GM18519 (cell line): ENCODE measurements at regions not wholly inside any gene's neighbourhood (a gene's known extent, or its start where the extent isn't known, plus 50 kb on each side); places are given as distances from the start of the nearest gene placed in this dataset.
"Not testable (repeated sequence)": the region's sequence is repeated elsewhere in the genome, so short reads cannot be mapped to it uniquely, and the experiment has no call there.

ENCODE experiments used
- ATAC-seq: cut with Tn5 transposase; IDR thresholded peaks from one replicate; pipeline ENCODE4 v1.9.1; 2021; ENCODE audit warnings: mild to moderate bottlenecking, moderate library complexity; ENCODE audit not compliant: unreplicated experiment, low FRiP score

- ATAC-seq, result no peak
Observed at GRCh38 chr6:4344317-4344899, 209.0 kb upstream of the ECI2 start.

DNA sequence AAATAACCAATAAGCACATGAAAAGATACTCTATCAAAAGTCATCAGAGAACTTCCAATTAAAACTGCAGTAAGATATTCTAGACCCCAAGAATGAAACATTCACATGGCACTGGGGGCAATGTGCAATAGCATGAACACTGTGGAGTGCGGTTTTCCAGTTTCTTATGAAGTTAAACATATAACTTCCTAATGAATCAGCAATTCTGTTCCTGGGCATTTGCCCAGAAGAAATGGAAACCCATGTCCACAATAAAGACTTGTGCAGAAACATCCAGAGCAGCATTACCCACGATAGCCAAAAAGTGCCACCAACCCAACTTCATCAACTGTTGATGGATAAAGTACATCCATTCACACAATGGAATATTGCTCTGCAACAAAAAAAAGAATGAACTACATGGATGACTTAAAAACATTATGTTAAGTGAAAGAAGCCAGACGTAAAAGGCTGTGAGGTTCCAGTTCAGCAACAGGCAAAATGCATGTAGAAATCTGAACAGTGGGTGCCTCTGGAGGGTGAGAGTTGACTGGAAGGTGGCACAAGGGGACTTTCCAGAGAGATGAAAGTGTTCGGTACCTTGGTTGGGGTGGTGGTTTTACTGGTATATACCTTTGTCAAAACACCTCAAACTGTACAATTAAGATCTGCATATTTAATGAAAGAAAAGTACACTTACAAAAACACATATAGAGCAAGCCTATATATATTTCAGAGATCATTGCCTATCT, 207.2 kb upstream of the ECI2 start:
- no peak for ATAC-seq

- ATAC-seq, result no peak
Observed at GRCh38 chr6:4341078-4341797, 205.9 kb upstream of the ECI2 start.

GRCh38 chr6:4340544-4340943, 205.2 kb upstream of the ECI2 start:
- no peak for ATAC-seq

DNA sequence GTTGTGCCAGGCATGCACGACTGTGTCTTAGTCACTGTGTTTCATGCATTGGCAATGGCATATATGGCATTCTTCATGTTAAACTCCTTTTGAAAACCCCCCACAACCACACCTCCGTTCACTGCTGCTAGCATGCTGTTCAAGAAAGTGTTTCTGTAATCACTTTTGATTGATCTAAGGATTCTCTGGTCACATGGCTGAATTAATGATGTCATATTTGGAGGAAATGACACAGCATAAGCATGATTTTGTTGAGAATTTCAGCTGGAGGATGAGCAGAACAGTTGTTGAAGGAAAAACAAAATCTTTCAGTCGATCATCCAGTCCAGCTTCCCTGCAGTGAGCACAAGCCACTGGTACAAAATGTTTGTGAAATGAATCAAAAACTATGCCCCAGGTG, 203.5 kb upstream of the ECI2 start:
- ATAC-seq, result no peak

- no peak for ATAC-seq
Observed at GRCh38 chr6:4336778-4337442, 201.5 kb upstream of the ECI2 start.

GRCh38 chr6:4336084-4336483, 200.7 kb upstream of the ECI2 start:
- ATAC-seq, result no peak

DNA sequence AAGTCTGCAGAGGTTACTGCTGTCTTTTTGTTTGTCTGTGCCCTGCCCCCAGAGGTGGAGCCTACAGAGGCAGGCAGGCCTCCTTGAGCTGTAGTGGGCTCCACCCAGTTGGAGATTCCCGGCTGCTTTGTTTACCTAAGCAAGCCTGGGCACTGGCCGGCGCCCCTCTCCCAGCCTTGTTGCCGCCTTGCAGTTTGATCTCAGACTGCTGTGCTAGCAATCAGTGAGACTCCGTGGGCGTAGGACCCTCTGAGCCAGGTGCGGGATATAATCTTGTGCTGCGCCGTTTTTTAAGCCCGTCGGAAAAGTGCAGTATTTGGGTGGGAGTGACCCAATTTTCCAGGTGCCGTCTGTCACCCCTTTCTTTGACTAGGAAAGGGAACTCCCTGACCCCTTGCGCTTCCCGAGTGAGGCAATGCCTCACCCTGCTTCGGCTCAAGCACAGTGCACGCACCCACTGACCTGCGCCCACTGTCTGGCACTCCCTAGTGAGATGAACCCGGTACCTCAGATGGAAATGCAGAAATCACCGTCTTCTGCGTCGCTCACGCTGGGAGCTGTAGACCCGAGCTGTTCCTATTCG, 198.9 kb upstream of the ECI2 start:
- ATAC-seq, result not testable (repeated sequence)

GRCh38 chr6:4327841-4328240, 192.5 kb upstream of the ECI2 start:
- no peak for ATAC-seq

GRCh38 chr6:4324746-4325145, 189.4 kb upstream of the ECI2 start:
- no peak for ATAC-seq

- no peak for ATAC-seq
Observed at GRCh38 chr6:4323322-4323721, 187.9 kb upstream of the ECI2 start.

GRCh38 chr6:4322846-4323309, 187.5 kb upstream of the ECI2 start:
- no peak for ATAC-seq

- no peak for ATAC-seq
Observed at GRCh38 chr6:4322134-4322845, 186.9 kb upstream of the ECI2 start.

DNA sequence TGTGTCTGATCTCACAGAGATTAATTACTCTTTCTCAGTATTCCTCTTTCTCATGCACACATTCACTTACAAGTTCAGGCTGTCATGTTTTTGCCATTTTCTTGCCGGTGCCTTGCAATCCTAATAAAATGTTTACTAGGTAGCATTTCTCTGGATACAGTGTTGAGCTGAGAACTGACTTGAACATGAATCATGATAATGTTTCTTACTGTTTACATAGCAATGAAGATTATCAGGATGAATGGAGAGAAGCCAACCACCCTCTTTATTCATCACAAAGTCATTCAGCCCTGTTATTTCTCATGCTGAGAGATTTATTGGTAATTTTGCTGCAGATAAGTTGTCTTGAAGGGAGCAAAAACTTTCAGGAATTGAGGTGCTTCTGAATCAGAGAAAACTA, 185.5 kb upstream of the ECI2 start:
- no peak for ATAC-seq

DNA sequence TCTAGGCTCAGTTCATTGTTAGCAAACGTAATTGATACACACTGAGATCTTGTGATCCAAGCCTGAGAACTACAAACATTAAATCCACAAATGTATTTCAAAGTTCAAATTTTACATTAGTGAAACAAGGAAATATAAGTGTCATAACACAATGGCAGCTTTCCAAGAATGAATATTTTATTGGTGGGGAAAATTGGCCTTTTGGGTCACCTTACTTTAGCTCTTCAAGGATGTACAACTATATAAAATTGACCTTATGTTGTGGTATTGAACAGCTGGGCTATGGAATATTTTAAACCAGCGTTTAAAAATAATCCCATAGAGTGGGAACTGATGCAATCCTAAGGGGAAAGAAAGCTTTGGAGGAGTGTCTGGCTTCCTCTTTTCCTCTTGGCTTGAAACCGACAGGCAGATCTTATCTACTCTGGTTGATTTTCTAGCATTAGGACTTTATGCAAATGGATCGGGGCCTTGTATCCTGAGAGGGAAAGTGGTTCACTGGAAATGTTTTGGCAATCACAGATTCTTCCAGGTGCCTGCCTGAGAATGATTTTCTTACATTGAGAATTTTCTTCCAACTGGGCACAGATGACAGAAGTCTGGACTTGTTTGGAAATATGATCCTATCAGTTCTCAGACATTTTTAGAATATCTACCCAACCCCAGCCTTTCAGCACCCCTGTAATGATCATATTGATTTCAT, 184.8 kb upstream of the ECI2 start:
- ATAC-seq, result no peak

DNA sequence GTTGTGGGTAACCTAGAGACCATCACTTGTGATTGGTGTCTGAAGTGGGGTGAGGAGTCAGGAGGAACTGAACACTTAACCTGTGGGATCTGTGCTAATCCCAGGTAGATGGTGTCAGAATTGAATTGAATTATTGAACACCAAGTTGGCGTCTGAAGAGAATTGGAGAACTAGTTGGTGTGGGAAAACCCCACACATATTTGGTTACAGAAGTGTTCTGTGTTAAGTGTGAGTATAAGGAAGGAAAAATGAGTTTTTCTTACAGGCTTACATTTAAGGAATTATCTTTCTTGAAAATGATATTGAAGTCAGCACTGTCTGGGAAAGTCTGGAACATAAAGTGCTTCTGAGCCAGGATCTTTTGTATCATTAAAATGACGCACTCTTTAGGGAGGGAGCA, 182.9 kb upstream of the ECI2 start:
- no peak for ATAC-seq

DNA sequence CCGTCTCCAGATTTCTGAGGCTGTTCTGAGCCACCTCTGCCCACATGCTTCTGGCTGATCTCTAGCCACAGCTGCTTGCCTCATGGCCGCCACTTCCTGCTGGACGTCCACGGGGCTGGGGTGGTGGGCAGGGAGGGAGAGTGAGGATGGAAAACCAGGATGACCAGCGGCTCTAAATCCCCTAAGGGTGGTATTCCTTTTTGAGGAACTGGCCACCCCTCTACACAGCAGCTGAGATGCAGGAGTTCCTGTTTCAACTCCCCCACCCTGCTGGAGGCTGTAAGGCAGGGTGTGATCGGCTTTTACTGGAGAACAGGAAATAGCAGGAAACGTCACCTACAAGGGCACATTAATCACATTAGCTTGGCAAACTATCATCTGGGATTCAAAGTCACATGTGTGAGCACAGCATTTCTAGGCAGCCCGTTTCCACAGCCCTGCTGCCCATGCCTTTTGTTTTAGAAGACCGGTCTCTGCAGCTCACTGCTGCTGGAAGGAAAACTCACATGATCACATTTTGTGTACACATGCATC, 181.6 kb upstream of the ECI2 start:
- ATAC-seq, result no peak

DNA sequence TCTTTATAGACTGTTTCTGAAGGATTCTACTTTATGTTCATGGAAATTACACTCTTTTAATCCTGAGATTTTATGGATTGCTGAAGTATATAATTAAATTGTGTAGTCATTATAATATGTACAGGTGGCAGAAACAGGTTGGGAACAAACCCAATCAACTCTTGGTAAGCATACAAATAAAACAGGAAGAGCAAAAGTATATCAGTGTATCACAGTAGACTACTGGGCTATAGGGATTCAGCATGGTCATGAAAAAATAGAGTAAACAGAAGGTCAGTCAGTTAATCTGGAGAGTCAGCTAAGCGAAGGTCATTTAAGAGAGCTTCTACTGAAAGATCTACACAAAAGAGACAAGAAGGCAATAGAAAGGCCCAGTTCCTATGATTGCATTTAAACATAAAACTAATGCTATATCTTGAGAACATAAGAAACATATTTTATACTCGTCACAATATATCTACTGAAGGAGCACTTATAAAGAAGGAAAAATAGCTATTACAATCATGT, 178.9 kb upstream of the ECI2 start:
- ATAC-seq, result no peak

DNA sequence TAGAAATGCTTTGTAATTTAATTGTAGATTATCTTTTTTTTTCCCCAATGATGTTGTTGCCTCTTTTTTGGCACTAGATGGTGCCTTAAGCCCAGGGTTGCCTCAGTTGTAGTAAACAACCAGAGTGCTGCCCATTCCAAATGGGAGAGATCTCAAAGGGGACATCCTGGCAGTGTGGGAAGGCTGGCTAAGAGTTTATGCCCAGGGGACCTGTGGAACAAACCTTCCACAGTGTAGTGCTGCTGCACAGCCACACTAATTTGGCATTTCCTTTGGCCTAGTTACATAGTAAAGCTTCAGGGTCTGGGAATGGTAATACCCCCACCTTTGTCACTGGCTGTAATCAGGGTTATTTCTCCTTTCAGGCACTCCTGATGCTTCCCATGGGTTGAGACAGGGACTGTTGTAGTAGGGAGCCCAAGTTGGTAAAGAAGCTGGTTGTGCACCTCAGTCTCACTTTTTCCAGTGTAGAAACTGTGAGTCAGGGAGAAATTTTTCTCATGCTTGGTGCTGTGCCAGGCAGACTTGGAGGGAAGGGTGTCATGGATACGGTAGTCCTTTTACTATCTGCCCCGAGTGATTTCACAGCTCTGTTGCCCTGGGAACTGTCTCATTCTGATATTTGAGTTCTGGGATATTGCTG, 177.8 kb upstream of the ECI2 start:
- ATAC-seq, result no peak
